ENCODE measurements at regions not wholly inside any gene's neighbourhood (a gene's known extent, or its start where the extent isn't known, plus 50 kb on each side); places are given as distances from the start of the nearest gene placed in this dataset.

DNA sequence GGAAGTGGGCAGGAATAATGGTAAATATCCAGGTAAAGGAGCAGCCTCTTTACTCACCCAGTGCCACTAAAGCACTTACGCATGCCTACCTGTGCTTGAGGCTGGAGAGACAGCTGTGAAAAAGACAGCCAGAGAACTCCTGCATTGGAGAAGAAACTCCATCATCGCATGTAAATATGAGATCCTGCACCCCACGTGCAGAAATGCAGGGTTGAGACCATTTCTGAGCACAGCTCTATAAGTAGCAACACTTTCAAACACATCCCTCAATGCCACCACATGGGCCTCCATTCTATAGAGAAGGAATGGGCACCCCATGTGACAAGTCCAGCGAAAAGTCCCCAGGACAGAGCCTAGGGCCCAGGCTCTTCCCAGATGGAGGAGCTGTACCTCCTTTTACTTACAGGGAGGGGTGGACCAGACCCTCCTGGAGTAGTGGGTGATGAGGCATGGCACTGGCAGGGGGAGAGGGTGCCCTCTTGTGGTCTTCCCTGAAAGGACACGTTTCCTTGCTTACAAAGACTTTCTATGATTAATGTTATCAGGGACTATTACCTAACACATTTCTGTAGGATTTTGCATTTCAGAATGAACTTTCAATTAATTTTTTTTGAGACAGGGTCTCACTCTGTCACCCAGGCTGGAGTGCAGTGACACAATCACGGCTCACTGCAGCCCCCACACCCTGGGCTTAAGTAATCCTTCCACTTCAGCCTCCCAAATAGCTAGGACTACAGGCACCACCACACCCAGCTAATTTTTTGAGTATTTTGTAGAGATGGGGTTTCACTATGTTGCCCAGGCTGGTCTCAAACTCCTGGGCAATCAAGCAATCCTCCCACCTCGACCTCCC, 55.3 kb upstream of the IL17B start:
- TF ChIP-seq, protein P1, sequence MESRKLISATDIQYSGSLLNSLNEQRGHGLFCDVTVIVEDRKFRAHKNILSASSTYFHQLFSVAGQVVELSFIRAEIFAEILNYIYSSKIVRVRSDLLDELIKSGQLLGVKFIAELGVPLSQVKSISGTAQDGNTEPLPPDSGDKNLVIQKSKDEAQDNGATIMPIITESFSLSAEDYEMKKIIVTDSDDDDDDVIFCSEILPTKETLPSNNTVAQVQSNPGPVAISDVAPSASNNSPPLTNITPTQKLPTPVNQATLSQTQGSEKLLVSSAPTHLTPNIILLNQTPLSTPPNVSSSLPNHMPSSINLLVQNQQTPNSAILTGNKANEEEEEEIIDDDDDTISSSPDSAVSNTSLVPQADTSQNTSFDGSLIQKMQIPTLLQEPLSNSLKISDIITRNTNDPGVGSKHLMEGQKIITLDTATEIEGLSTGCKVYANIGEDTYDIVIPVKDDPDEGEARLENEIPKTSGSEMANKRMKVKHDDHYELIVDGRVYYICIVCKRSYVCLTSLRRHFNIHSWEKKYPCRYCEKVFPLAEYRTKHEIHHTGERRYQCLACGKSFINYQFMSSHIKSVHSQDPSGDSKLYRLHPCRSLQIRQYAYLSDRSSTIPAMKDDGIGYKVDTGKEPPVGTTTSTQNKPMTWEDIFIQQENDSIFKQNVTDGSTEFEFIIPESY (IDR thresholded peaks at IDR 0.05; ENCODE audit: borderline replicate concordance, low read depth) = no peak
- TF ChIP-seq, protein P2, sequence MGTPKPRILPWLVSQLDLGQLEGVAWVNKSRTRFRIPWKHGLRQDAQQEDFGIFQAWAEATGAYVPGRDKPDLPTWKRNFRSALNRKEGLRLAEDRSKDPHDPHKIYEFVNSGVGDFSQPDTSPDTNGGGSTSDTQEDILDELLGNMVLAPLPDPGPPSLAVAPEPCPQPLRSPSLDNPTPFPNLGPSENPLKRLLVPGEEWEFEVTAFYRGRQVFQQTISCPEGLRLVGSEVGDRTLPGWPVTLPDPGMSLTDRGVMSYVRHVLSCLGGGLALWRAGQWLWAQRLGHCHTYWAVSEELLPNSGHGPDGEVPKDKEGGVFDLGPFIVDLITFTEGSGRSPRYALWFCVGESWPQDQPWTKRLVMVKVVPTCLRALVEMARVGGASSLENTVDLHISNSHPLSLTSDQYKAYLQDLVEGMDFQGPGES (IDR thresholded peaks at IDR 0.05; ENCODE audit: low read depth, low read length) = no peak
- TF ChIP-seq, protein P3, sequence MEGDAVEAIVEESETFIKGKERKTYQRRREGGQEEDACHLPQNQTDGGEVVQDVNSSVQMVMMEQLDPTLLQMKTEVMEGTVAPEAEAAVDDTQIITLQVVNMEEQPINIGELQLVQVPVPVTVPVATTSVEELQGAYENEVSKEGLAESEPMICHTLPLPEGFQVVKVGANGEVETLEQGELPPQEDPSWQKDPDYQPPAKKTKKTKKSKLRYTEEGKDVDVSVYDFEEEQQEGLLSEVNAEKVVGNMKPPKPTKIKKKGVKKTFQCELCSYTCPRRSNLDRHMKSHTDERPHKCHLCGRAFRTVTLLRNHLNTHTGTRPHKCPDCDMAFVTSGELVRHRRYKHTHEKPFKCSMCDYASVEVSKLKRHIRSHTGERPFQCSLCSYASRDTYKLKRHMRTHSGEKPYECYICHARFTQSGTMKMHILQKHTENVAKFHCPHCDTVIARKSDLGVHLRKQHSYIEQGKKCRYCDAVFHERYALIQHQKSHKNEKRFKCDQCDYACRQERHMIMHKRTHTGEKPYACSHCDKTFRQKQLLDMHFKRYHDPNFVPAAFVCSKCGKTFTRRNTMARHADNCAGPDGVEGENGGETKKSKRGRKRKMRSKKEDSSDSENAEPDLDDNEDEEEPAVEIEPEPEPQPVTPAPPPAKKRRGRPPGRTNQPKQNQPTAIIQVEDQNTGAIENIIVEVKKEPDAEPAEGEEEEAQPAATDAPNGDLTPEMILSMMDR (IDR thresholded peaks at IDR 0.05) = peak; percentile 95
- TF ChIP-seq RXRA (IDR thresholded peaks at IDR 0.05; ENCODE audit: borderline replicate concordance, low read depth) = no peak
- peak; percentile 91 for TF ChIP-seq RAD21 (IDR thresholded peaks at IDR 0.05; ENCODE audit: low read length)
- no peak for TF ChIP-seq USF1 (IDR thresholded peaks at IDR 0.05; ENCODE audit: borderline replicate concordance, low read depth)
- TF ChIP-seq EP300 (IDR thresholded peaks at IDR 0.05; ENCODE audit: borderline replicate concordance in 1 of 2, low read depth in 1 of 2, low read length in 1 of 2) = no peak
